Neural cell (in vitro differentiated cells): ENCODE measurements at regions not wholly inside any gene's neighbourhood (a gene's known extent, or its start where the extent isn't known, plus 50 kb on each side); places are given as distances from the start of the nearest gene placed in this dataset.

ENCODE experiments used
- H2AFZ ChIP-seq: fragments of 200-600, 300-800 bp; sonication (generic), shearing (Covaris generic); 2 replicates; pipeline ENCODE4 v1.6.0; 2014; ENCODE audit warnings: low read depth, mild to moderate bottlenecking, antibody characterized with exemption, low read length, moderate library complexity
- H3F3A ChIP-seq: fragments of 200-600 bp; shearing (Covaris generic); 2 replicates; pipeline ENCODE4 v1.6.1; 2016; ENCODE audit warnings: mild to moderate bottlenecking, moderate library complexity, mixed read lengths, antibody characterized with exemption, low read length; ENCODE audit not compliant: insufficient read depth, poor library complexity, severe bottlenecking
- H3K27ac ChIP-seq: fragments of 200-600, 300-800 bp; sonication (generic), shearing (Covaris generic); 2 replicates; pipeline ENCODE4 v1.5.1; 2014; ENCODE audit warnings: mild to moderate bottlenecking, low read length, moderate library complexity
- H3K27me3 ChIP-seq: fragments of 300-800, 200-600 bp; sonication (generic), shearing (Covaris generic); 2 replicates; pipeline ENCODE4 v1.6.0; 2014; ENCODE audit warnings: mild to moderate bottlenecking, low read depth, low read length, moderate library complexity; ENCODE audit not compliant: insufficient read depth
- H3K36me3 ChIP-seq: fragments of 300-800, 200-600 bp; sonication (generic), shearing (Covaris generic); 2 replicates; pipeline ENCODE4 v1.5.1; 2014; ENCODE audit warnings: mild to moderate bottlenecking, antibody characterized with exemption, low read length, moderate library complexity; ENCODE audit not compliant: insufficient read depth
- H3K4me2 ChIP-seq: fragments of 300-800, 200-600 bp; sonication (generic), shearing (Covaris generic); 2 replicates; pipeline ENCODE4 v1.6.0; 2014; ENCODE audit warnings: mild to moderate bottlenecking, low read length
- H3K4me3 ChIP-seq: fragments of 300-800, 200-600 bp; sonication (generic), shearing (Covaris generic); 2 replicates; pipeline ENCODE4 v1.5.1; 2014; ENCODE audit warnings: mild to moderate bottlenecking, low read length, moderate library complexity
- H3K79me2 ChIP-seq: fragments of 200-600 bp; shearing (Covaris generic); replicated peaks from 2 replicates; pipeline ENCODE4 v1.6.0; 2014; ENCODE audit warnings: mild to moderate bottlenecking, low read length, moderate library complexity; ENCODE audit not compliant: insufficient read depth
- H3K9ac ChIP-seq: fragments of 300-800, 200-600 bp; sonication (generic), shearing (Covaris generic); 2 replicates; pipeline ENCODE4 v1.6.1; 2016; ENCODE audit warnings: mild to moderate bottlenecking, low read length, mixed read lengths
- H3K9me2 ChIP-seq: fragments of 200-600 bp; shearing (Covaris generic); 2 replicates; pipeline ENCODE4 v1.6.1; 2016; ENCODE audit warnings: mild to moderate bottlenecking, low read length, mixed read lengths; ENCODE audit not compliant: insufficient read depth
- H3K9me3 ChIP-seq: fragments of 200-600, 300-800 bp; sonication (generic), shearing (Covaris generic); 2 replicates; pipeline ENCODE4 v1.6.1; 2016; ENCODE audit warnings: mild to moderate bottlenecking, mixed run types, low read length, moderate library complexity, mixed read lengths
- H4K20me1 ChIP-seq: fragments of 200-600 bp; shearing (Covaris generic); 2 replicates; pipeline ENCODE4 v1.6.1; 2016; ENCODE audit warnings: mild to moderate bottlenecking, mixed run types; ENCODE audit not compliant: insufficient read depth
- EP300 ChIP-seq: fragments of 450-650 bp; conservative IDR thresholded peaks from 2 replicates; pipeline ENCODE4 v1.6.1; 2014; ENCODE audit warnings: antibody characterized with exemption, mild to moderate bottlenecking, moderate library complexity; ENCODE audit not compliant: poor library complexity, severe bottlenecking
- EZH2 ChIP-seq: fragments of 200-600, 300-800 bp; shearing (Covaris generic), sonication (generic); IDR thresholded peaks from 2 replicates; pipeline ENCODE4 v1.6.1; 2014; ENCODE audit warnings: antibody characterized with exemption, low read length, borderline replicate concordance, mild to moderate bottlenecking; ENCODE audit not compliant: insufficient read depth, poor library complexity, severe bottlenecking
- MXI1 ChIP-seq: fragments of 450-650 bp; conservative IDR thresholded peaks from 2 replicates; pipeline ENCODE4 v1.6.1; 2014; ENCODE audit warnings: antibody characterized with exemption, mild to moderate bottlenecking; ENCODE audit not compliant: poor library complexity, severe bottlenecking
- POLR2AphosphoS5 ChIP-seq: IDR thresholded peaks from 2 replicates; pipeline ENCODE4 v1.6.1; 2012
- RAD21 ChIP-seq: fragments of 450-650 bp; conservative IDR thresholded peaks from 2 replicates; pipeline ENCODE4 v1.6.1; 2014; ENCODE audit warnings: antibody characterized with exemption, mild to moderate bottlenecking, moderate library complexity
- SMC3 ChIP-seq: fragments of 450-650 bp; conservative IDR thresholded peaks from 2 replicates; pipeline ENCODE4 v1.6.1; 2014; ENCODE audit warnings: antibody characterized with exemption, mild to moderate bottlenecking, moderate library complexity; ENCODE audit not compliant: poor library complexity
- TAF1 ChIP-seq: IDR thresholded peaks from 2 replicates; pipeline ENCODE4 v1.6.1; 2012; ENCODE audit warnings: low read depth
- TF ChIP-seq, protein P1 (sequence below): IDR thresholded peaks from 2 replicates; pipeline ENCODE4 v1.6.1; 2012; ENCODE audit warnings: borderline replicate concordance
- TF ChIP-seq, protein P2 (sequence below): fragments of 450-650 bp; IDR thresholded peaks from 2 replicates; pipeline ENCODE4 v1.5.1; 2014; ENCODE audit warnings: antibody characterized with exemption, mild to moderate bottlenecking, moderate library complexity; ENCODE audit not compliant: poor library complexity, severe bottlenecking

DNA sequence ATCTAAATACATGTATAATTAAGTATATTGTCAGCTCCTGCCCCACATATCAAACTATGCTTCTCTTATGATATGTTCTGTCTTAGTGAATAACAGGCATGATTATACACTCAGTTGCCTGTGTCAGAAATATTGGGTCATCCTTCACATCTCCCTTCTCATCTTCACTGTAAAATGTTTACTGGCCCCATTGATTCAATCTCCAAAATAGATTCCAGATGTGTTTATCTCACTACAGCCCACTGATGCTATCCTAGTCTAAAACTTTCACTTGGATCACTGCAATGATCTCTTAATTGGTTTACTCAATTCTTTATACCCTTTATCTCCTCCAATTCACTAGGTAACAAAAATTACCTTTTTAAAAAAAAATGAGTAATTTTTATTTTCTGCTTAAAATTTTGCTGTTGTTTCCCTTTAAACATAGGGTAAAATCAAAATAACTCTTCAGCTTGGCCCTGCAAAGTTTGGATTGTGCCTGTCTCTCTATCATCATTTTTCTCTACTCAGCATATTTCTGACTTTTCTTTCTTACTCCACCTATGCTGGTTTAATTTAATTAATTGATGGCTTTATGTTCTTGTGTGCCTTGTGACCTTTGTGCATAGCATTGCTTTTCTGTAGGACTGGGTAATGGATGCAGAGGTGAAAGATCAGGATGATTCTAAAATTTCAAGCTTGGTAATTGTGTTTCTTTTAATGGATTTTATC, 233.9 kb upstream of the FOXP2 start:
- no peaks in the 10 kb centered on the region for H3K9me2 ChIP-seq
- no peak overlapping the region for H3K4me2 ChIP-seq
- no peak overlapping the region for H2AFZ ChIP-seq
- H3K79me2 ChIP-seq = no peaks in the 10 kb centered on the region
- H3K36me3 ChIP-seq = no peaks in the 10 kb centered on the region
- no peaks in the 10 kb centered on the region for H3K9me3 ChIP-seq
- no peaks in the 10 kb centered on the region for H3K27me3 ChIP-seq
- H3F3A ChIP-seq = no peaks in the 10 kb centered on the region
- no peak overlapping the region for H3K27ac ChIP-seq
- TF ChIP-seq TAF1 = no peak
- TF ChIP-seq MXI1 = no peak
- TF ChIP-seq, protein P1, sequence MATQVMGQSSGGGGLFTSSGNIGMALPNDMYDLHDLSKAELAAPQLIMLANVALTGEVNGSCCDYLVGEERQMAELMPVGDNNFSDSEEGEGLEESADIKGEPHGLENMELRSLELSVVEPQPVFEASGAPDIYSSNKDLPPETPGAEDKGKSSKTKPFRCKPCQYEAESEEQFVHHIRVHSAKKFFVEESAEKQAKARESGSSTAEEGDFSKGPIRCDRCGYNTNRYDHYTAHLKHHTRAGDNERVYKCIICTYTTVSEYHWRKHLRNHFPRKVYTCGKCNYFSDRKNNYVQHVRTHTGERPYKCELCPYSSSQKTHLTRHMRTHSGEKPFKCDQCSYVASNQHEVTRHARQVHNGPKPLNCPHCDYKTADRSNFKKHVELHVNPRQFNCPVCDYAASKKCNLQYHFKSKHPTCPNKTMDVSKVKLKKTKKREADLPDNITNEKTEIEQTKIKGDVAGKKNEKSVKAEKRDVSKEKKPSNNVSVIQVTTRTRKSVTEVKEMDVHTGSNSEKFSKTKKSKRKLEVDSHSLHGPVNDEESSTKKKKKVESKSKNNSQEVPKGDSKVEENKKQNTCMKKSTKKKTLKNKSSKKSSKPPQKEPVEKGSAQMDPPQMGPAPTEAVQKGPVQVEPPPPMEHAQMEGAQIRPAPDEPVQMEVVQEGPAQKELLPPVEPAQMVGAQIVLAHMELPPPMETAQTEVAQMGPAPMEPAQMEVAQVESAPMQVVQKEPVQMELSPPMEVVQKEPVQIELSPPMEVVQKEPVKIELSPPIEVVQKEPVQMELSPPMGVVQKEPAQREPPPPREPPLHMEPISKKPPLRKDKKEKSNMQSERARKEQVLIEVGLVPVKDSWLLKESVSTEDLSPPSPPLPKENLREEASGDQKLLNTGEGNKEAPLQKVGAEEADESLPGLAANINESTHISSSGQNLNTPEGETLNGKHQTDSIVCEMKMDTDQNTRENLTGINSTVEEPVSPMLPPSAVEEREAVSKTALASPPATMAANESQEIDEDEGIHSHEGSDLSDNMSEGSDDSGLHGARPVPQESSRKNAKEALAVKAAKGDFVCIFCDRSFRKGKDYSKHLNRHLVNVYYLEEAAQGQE = no peak
- TF ChIP-seq EP300 = no peak
- TF ChIP-seq SMC3 = no peak
- TF ChIP-seq RAD21 = no peak
- no peak for TF ChIP-seq EZH2
- TF ChIP-seq, protein P2, sequence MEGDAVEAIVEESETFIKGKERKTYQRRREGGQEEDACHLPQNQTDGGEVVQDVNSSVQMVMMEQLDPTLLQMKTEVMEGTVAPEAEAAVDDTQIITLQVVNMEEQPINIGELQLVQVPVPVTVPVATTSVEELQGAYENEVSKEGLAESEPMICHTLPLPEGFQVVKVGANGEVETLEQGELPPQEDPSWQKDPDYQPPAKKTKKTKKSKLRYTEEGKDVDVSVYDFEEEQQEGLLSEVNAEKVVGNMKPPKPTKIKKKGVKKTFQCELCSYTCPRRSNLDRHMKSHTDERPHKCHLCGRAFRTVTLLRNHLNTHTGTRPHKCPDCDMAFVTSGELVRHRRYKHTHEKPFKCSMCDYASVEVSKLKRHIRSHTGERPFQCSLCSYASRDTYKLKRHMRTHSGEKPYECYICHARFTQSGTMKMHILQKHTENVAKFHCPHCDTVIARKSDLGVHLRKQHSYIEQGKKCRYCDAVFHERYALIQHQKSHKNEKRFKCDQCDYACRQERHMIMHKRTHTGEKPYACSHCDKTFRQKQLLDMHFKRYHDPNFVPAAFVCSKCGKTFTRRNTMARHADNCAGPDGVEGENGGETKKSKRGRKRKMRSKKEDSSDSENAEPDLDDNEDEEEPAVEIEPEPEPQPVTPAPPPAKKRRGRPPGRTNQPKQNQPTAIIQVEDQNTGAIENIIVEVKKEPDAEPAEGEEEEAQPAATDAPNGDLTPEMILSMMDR = no peak
- TF ChIP-seq POLR2AphosphoS5 = no peak
- H4K20me1 ChIP-seq = no peaks in the 10 kb centered on the region
- no peak overlapping the region for H3K9ac ChIP-seq
- no peak overlapping the region for H3K4me3 ChIP-seq

DNA sequence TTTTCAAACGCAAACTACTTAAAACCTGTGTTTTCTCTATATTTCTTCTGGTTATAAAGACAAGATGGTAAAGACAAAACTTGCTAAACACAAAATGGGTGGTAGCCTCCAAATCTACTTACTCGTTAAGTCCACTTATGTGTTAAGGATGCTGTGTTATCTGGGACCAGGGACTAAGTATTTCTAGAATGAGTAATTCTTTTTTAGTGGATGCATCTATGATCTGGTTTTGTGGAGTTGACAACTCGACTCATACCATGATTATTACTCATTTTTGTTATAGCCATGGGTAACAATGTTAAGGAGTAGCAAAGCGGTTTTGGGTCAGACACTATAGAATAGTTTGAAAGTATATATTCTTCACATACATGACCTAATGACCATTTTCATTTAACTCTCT, 239.5 kb upstream of the FOXP2 start:
- Histone ChIP-seq H3K79me2 (no peaks in the 10 kb centered on the region), H3F3A (no peaks in the 10 kb centered on the region)
- no peak for TF ChIP-seq SMC3
- TF ChIP-seq EP300 = no peak
- no peak for TF ChIP-seq POLR2AphosphoS5
- no peak for TF ChIP-seq RAD21
- TF ChIP-seq, protein P1 = no peak
- TF ChIP-seq EZH2 = no peak

More for the DNA sequence above, 239.5 kb upstream of the FOXP2 start:
- Histone ChIP-seq H3K9me2 (no peaks in the 10 kb centered on the region), H3K27ac (no peak overlapping the region), H4K20me1 (no peaks in the 10 kb centered on the region), H3K27me3 (no peaks in the 10 kb centered on the region), H2AFZ (no peak overlapping the region), H3K9ac (no peak overlapping the region), H3K4me2 (no peak overlapping the region), H3K9me3 (no peaks in the 10 kb centered on the region), H3K4me3 (no peak overlapping the region), H3K36me3 (no peaks in the 10 kb centered on the region)
